SKM-1 (cell line): ENCODE measurements at regions not wholly inside any gene's neighbourhood (a gene's known extent, or its start where the extent isn't known, plus 50 kb on each side); places are given as distances from the start of the nearest gene placed in this dataset.
"Not testable (repeated sequence)": the region's sequence is repeated elsewhere in the genome, so short reads cannot be mapped to it uniquely, and the experiment has no call there.

Experiments used
- DNase-seq: peaks from one replicate; lab custom pipeline; 2025; ENCODE audit not compliant: unreplicated experiment; lab: John Stamatoyannopoulos, UW

DNA sequence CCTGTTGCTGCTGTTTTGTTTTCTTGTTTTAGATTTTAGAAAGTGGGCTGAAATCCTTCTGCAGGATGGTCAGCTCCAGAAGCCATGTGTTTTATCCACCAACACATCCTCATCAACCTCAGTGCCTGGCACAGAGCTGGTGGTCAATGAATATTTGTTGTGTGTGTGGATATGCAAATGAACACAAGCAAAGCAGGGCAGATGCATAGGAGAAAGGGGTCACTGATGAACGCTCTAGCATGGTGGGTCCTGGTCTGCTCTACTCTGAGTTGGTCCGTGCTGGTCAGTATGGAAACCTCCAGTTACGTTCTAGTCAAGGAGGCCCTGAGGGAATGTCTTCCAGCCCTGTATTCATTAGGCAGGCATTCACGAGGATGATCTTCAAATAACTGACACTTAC lies 682.5 kb downstream of the QKI start:
- no peak for DNase-seq

DNA sequence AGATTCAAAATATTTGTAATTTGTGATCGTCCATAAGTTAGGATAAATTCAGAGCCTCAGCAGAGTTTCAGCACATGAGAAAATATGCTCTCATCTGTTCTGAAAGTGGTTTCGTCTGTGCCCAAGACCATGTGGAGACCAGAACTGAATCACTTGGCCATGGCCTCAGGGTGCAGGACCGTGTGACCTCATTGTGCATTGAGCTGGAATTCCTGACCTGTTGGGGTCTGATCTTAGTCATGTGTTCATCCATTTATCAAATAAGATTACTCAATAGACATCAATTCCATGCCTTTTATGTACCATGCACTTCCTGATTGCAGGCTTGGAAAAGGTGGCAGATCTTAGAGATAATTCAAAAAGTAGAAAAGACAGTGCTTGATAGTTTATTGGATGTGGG lies 680.5 kb downstream of the QKI start:
- no peak for DNase-seq

DNA sequence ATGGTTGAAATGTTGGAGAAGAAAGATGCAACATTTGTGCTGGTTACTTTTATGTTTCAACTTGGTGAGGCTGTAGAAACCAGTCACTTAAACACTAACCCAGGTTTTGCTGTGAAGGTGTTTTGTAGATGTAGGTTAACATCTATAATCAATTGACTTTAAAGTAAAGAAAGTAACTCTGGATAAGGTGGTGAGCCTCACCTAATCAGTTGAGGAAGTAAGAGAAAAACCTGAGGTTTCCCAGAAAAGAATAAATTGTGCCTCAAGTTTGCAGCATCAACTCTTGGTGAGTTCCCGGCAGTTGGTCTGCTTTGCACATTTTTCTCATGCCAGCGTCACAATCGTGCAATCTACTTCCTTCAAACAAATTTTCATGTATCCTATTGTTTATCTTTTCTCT lies 673.4 kb downstream of the QKI start:
- no peak for DNase-seq

DNA sequence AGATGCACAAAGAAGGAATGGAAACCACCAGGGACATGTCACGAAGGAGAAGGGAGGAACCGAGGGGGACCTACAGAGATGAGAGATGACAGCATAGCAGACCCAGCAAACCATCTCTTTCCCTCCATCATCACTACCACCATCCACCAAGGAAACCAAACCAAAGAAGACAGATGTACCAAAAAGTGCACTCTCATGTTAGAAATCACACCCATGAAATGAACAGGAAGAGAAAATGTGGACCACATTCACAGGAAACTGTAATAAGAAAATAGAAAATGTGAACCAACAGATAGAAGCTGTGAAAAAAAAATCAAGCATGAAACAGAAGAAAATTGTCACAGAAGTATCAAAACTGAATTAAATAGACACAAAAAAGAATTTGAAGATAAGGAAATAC lies 672.7 kb downstream of the QKI start:
- DNase-seq = no peak

DNA sequence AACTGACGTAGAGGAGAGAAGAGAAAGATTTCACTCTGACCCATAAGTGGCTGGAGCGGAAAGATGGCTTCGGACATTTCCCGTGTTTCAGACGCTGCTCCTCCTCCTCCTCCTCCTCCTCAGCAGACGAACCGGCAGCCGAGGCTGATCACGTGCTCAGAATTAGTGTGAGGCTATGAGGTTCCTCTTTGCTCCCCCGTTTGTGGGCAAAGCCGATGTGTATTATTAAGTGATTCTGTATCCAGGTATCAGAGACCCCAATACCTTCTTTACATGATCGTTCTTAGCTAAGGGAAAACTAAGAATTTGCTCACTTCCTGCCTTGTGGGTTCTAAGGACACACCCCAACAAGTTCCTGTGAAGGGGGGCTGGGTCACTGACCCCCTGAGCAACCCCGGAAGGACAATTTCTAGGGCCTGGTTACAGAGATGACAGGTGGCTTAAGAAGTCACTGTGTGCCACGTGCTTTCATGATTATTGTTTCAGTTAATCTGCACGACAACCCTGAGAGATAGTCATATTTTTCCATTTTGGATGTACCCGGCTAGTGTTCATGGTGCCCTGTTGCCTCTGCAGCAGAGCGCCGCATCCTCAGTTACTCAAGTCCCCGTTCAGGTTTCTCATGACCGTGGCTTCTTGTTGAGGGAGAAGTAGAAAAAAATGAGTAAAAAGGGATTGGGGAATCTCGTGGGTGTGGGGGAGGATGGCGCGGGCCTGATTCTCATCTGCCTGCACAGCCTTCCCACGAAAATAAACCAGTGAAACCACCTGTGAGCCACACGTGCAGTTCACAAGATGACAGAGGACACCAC lies 671.8 kb downstream of the QKI start:
- DNase-seq = no peak

DNA sequence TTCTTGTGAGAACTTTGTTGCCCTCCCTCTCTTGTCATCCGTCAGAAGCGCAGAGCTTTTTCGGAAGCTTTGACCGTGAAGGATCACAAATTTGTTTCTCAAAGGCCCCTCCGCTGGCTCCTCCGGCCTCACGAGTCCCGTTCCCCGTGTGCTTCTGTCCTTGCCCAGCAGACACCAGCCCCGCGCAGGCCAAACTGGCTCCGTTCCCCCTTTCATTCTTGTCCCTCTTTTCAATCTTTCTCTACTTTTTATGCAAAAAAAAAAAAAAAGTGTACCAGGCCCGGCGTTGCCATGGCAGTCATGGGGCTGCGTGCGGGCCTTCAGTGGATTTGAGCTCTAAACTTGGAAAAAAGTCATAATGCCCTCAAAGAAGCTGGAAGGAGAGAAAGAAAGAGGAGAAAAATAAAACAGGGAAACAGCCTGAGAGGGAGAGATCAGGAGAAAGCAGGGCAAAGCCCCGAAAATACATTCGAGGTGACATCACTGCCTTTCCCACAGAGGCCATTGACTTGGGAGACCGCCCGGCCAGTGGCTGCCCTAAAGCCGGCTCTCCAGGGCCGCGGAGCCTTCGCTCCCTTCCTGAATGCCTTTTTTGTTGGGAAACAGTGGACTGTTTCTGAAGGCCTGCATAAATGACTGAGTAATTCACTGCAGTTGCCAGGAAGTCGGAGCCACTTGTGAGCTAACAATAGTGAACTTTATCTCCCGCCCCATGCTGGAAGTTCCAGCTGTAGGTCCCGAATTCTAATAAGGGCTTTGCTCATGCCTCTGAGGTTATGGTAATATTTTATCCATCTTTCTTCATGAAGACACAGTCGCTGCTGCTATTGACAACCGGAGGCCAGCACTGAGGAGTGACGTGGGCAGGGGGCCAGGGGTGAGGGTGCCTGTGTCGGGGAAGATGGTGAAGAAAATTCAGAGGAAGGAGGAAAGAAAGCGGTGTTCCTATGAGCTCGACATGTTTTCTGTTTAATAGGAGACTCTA lies 670.9 kb downstream of the QKI start:
- DNase-seq = no peak

DNA sequence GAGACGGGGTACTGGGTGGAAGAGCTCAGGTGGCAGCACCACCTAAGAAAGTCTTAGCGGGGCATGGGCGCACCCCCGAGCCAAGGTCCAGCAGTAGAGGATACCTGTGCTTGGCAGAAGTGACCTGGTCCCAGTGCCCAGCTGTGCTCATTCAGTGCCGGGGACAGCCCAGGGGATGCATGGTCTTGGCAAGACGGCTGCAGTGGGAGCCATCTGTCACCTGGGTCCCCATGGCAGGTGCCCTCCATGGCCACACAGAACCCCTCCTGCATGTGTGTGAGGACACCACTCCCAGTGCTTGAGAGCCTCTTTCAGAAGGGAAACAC lies 664.7 kb downstream of the QKI start:
- no peak for DNase-seq

DNA sequence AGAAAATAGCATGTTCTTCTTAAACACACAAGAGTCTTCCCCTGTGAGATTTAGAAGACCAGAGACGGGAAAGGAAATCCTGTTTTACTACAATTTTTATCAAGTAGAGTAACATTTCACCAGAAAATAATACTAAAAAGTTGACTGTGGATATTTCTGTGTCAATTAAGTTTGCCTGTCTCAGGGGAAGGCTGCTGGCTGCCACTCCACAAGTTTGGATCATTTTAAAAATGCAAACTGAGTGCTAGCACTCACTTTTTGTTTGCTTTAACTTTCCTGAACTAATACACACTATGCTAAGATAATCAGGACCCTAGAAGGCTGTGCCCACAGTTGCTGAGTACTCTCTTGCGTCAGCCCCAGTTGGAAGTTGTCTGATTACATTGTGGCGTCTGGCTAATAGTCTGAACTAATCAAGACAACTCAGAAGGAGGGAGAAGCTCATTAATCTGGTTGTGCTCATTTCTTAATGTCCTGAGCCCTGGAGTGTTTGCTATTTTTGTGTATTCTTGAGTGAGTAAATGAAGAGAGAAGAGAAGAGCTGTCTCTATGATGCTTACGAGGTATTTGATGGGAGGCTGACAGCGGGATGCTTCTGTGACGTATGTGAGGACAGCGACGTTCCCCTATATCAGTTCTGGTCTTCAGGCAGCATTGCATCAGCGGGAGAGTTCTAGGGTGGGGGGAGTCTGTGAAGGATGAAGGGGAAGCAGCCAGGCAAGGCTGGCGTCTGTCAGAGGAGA lies 664.2 kb downstream of the QKI start:
- DNase-seq = no peak

DNA sequence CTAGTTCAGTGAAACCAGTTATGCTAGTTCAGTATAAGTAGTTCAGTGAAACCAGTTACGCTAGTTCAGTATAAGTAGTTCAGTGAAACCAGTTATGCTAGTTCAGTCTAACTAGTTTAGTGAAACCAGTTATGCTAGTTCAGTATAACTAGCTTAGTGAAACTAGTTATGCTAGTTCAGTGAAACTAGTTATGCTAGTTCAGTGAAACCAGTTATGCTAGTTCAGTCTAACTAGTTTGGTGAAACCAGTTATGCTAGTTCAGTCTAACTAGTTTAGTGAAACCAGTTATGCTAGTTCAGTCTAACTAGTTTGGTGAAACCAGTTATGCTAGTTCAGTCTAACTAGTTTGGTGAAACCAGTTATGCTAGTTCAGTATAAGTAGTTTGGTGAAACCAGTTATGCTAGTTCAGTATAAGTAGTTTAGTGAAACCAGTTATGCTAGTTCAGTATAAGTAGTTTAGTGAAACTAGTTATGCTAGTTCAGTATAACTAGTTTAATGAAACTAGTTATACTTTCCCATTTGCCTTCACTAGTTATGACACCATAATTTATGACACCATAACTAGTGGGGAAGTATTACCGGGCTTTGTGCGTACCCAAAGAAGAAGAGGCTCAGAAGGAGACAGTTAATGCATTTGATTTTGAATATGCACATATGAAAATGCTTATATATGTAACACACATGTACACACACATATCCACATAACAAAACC lies 662.5 kb downstream of the QKI start:
- DNase-seq = not testable (repeated sequence)

DNA sequence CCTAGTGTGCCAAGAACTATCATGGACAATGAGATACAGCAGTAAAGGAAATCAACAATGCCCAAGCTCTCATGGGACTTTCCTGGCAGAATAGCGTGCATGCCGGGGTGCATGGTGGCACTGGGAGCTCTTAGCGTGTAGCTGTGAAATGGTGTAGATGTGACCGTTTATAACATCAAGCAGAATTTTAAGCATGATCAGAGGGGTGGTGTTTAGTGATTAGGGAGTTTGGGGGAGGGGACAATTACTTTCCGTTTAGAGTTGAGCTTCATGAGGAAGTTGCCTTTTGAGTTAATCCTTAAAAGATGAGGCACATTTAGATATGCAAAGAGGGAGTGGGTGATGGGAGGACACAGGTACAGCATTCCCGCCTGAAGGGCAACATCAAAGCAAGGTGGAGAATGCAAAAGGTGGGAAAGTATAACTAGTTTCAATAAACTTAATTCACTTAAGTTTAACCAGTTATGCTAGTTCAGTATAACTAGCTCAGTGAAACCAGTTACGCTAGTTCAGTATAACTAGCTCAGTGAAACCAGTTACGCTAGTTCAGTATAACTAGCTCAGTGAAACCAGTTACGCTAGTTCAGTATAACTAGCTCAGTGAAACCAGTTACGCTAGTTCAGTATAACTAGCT lies 661.6 kb downstream of the QKI start:
- no peak for DNase-seq

DNA sequence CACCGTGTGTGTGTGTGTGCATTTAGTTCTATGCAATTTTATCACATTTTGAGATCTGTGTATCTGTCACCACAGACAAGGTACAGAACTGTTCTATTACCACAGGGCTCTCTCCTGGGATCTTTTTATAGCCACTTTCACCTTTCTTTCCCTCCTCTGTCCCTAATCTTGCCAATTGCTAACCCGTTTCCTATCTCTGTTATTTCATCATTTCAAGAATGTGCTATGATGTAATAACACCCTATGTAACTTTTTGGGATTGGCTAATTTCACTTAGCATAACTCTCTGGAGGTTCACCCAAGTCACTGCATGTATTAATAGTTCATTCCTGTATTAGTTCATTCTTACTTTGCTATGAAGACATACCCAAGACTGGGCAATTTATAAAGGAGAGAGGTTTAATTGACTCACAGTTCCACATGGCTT lies 657.7 kb downstream of the QKI start:
- DNase-seq = no peak

DNA sequence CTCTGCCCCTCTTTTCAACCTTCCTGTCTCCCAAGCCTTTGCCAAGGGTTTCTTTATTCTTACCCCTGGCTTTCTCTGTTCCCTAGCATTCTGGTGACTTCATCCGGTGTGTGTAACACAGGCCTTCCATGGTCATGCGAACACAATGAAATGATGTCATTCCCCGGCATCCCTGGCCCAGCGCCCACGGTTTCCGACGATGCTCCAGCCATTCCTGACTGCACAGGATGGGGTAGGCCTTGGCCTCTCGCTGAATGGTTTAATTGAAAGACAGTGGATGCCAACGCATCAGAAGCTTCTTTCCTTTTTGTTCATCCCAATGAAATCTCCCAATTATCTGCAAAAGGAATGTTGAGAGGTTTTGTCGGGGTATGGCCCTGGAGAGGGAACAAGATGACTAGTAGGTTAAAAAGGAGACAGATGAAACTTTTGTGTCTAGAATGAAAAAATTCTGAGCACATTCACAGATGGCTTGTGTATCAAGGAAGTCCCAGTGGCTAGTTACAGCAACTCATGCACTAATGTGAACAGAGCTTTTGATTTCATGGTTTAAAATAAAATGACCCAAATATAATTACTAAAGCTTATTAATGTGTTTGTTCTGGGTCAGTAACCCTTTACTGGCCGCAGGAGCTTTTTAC lies 655.0 kb downstream of the QKI start:
- DNase-seq = no peak

DNA sequence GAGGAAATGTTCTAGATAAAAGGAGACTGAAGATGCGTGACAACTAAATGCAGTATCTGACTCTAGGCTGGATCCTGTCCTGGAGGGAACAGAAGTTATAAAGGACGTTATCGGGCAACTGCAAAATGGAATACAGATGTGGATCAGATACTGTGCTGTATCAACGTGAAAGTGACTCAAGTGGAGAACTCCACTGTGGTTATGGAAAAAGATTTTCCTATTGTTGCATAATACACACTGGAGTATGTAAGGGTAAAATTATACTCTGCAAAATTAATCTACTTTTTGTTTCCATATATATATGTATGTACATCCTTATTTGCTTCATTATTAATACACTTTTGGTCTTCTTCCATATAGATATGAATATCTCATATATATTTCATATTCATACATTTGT lies 654.0 kb downstream of the QKI start:
- no peak for DNase-seq

DNA sequence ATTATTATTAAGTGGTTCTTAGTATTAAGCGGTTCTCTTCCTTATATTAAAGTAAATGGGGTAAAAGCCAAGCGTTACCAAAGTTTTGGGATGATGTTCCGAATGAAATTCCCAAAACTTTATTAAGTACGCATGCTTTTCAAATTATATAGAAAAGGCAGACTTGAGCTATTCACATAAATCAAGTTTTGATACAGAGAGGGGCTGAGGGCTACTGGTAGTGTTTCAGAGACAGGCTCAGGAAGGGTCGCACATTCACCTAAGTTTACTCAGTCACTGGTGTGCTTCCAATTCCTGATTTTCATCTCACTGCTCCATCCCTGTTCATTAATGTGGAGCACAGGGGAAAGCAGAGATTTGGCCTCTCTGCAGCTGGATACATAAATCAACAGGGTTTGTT lies 652.2 kb downstream of the QKI start:
- no peak for DNase-seq

DNA sequence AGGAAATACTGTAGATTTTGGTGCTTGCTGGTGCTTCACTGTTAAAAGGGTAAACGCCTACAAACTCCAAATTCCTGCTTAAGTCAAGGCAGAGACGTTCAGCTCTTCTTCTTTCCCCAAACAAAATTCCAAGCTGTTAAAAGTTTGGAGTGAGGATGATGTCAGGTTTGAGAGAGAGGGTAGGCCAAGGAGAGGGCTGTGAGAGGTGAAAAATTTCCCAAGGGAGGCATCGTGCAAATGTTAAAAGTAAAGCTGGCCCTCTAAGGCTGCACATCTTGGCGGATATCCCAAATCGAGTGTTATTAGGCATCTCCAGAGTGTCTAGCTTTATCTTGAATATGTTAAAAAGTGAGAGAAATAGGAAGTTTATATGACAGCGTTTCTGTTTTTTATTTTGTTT lies 651.8 kb downstream of the QKI start:
- DNase-seq = no peak

DNA sequence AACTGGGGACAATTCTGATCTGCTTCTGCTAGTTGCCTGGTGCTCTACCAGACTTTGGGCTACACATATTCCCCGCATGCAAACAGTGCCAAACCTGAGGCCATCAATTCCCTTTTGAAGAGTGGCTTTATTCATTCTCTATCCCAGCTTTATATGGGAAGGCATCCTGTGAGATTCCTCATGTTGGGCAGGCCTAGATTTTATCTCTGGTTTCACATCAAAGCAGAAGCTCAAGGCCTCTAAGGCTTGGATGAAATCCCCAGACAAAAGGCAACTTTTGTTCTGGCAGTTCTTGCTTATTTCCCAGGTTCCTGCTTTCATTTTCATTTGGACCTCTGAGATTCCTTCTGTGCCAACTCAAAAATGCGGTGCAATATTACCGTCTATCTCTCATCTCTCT lies 648.8 kb downstream of the QKI start:
- no peak for DNase-seq

DNA sequence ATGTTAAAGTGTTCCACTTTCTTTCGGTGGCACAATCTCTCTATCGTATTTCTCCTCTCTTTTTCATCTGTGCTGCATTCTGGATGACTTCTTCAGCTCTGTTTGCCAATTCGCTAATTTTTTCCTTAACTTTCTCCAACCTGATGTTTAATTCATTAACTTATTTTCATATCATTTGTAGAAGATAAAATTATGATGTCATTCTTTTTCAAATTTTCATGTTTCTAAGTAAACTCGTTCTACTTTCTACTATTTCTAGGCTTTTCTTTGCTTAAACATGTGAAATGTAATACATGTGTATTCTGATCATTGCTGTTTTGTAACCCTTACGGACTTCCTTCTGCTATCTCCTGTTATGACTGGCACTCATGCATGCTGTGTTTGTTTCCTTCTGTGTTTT lies 648.4 kb downstream of the QKI start:
- DNase-seq = no peak

DNA sequence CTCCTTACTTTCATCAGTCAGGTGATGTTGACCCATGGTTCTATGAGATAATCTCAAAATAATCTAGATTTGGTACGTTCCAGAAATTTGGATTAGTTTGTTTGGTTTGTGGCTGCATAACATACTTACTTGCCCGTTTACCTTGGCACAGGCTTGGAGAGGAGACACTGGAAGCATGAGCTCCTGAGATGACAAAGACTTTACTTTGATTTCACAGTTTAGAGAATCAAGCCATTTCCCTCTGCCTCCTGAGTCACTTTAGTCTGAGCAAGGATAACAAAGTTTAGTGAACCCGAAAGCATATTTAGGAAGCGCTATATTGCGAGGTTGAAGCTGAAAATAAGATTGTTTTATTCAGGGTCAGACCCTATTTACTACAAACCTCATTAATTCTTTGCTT lies 643.4 kb downstream of the QKI start:
- DNase-seq = no peak

DNA sequence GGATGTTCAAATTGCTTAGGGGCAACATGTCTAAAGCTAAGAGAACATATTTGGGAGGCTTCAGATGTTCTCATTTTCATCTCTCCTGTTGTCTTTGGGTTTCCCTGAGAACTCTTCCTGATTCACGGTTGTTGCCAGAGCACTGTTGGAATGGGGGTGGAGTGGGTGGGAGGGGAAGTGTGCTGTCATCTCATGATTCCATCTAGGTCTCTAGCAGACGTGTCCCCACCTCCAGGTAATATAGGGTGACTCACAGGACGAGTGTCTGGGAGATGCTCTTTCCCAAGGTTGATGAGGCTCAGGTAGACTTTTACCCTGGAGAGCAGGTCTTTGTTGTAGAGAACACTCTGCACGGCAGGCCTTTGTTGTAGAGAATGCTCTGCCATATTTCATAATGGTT lies 636.9 kb downstream of the QKI start:
- DNase-seq = no peak

DNA sequence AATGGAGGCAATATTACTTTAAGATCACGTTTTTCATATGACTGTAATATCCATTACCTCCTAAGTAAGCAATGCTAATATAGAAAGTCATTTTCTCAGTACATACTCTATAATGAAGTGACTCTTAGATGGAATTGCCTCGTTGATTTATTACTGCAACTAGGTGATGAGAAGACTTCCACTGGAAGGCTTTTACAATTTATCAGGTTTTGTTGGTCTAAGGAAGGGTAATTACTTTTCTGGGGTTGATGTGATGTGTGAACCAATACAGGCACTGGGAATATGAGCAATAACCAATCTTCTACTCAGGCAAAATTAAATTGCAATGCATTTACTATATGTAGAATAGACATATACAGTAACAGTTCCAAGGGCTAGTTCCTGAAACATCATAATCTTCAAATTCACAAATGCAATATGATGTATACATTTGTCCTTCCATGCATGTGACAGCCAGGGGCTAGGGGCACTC lies 635.0 kb downstream of the QKI start:
- DNase-seq = no peak
